ENCODE measurements at regions not wholly inside any gene's neighbourhood (a gene's known extent, or its start where the extent isn't known, plus 50 kb on each side); places are given as distances from the start of the nearest gene placed in this dataset.

- TF ChIP-seq CTCF (IDR thresholded peaks at IDR 0.05; ENCODE audit: low read depth, low read length) (no peak), MAX (IDR thresholded peaks at IDR 0.05; ENCODE audit: low read depth, low read length) (no peak), POLR2A (IDR thresholded peaks at IDR 0.05; ENCODE audit: extremely low read depth, insufficient read length) (no peak), MYC (IDR thresholded peaks at IDR 0.05; ENCODE audit: low read depth, low read length) (no peak)
Measured at GRCh38 chr7:49346195-49346899, 422.0 kb downstream of the CDC14C start.
